ENCODE measurements at regions not wholly inside any gene's neighbourhood (a gene's known extent, or its start where the extent isn't known, plus 50 kb on each side); places are given as distances from the start of the nearest gene placed in this dataset.

- DNase-seq (no peak), ATAC-seq (ENCODE audit: low read depth in 2 of 2) (no peak)
- H3K27ac ChIP-seq (ENCODE audit: insufficient read depth, low read length, poor library complexity, severe bottlenecking) = no peak overlapping the region
- Mint-ChIP-seq H3K27me3 (no peaks in the 10 kb centered on the region), H3K36me3 (no peaks in the 10 kb centered on the region), H3K27ac (no peak overlapping the region), H3K9me3 (peaks cover 0 to 10% (median 1%) of the 10 kb centered on the region in 7 donors), H3K4me3 (no peak overlapping the region), H3K4me1 (no peaks in the 10 kb centered on the region)
- no peaks in the 10 kb centered on the region for H3K27me3 ChIP-seq (ENCODE audit: control insufficient read depth, insufficient read depth, low read length)
- no peaks in the 10 kb centered on the region for H3K4me1 ChIP-seq (ENCODE audit: control insufficient read depth, insufficient read depth, low read length, poor library complexity, severe bottlenecking)
- peaks cover 0 to 13% of the 10 kb centered on the region in 2 experiments for H3K9me3 ChIP-seq (ENCODE audit: control insufficient read depth in 2 of 2, low read length in 2 of 2)
- no peaks in the 10 kb centered on the region for H3K36me3 ChIP-seq (ENCODE audit: control insufficient read depth, insufficient read depth, low read length)
- H3K4me3 ChIP-seq (ENCODE audit: low read depth, low read length) = no peak overlapping the region
Measured at GRCh38 chr5:108523360-108523759, 141.5 kb upstream of the FBXL17 start.

- no peaks in the 10 kb centered on the region for H3K27me3 Mint-ChIP-seq
- peak overlapping the region in 1 of 3 donors; percentile 6 for H3K27ac Mint-ChIP-seq
- no peaks in the 10 kb centered on the region for H3K36me3 Mint-ChIP-seq
- DNase-seq (peak in 2 of 3 donors; percentile 13 to 55), ATAC-seq (ENCODE audit: low read depth in 2 of 2) (peak in 1 of 2 donors; percentile 47)
- Histone ChIP-seq H3K4me1 (ENCODE audit: control insufficient read depth, insufficient read depth, low read length, poor library complexity, severe bottlenecking) (no peaks in the 10 kb centered on the region), H3K27ac (ENCODE audit: insufficient read depth, low read length, poor library complexity, severe bottlenecking) (no peak overlapping the region), H3K9me3 (ENCODE audit: control insufficient read depth in 2 of 2, low read length in 2 of 2) (peaks cover 0 to 8% of the 10 kb centered on the region in 2 experiments), H3K4me3 (ENCODE audit: low read depth, low read length) (no peak overlapping the region), H3K36me3 (ENCODE audit: control insufficient read depth, insufficient read depth, low read length) (no peaks in the 10 kb centered on the region), H3K27me3 (ENCODE audit: control insufficient read depth, insufficient read depth, low read length) (no peaks in the 10 kb centered on the region)
- no peak overlapping the region for H3K4me3 Mint-ChIP-seq
- H3K4me1 Mint-ChIP-seq = no peaks in the 10 kb centered on the region
- peaks cover 0 to 7% (median 0%) of the 10 kb centered on the region in 7 donors for H3K9me3 Mint-ChIP-seq
Measured at GRCh38 chr5:108521841-108522506, 140.1 kb upstream of the FBXL17 start.

GRCh38 chr5:108521011-108521700 lies 139.3 kb upstream of the FBXL17 start:
- Mint-ChIP-seq H3K27ac (no peak overlapping the region), H3K27me3 (no peaks in the 10 kb centered on the region), H3K4me3 (no peak overlapping the region), H3K4me1 (no peaks in the 10 kb centered on the region), H3K9me3 (peaks cover 0 to 1% (median 0%) of the 10 kb centered on the region in 7 donors), H3K36me3 (no peaks in the 10 kb centered on the region)
- H3K27ac ChIP-seq (ENCODE audit: insufficient read depth, low read length, poor library complexity, severe bottlenecking) = no peak overlapping the region
- H3K9me3 ChIP-seq (ENCODE audit: control insufficient read depth in 2 of 2, low read length in 2 of 2) = peaks cover 0 to under 1% of the 10 kb centered on the region in 2 experiments
- H3K27me3 ChIP-seq (ENCODE audit: control insufficient read depth, insufficient read depth, low read length) = no peaks in the 10 kb centered on the region
- ATAC-seq (ENCODE audit: low read depth in 2 of 2) = no peak
- DNase-seq = no peak
- H3K36me3 ChIP-seq (ENCODE audit: control insufficient read depth, insufficient read depth, low read length) = no peaks in the 10 kb centered on the region
- no peak overlapping the region for H3K4me3 ChIP-seq (ENCODE audit: low read depth, low read length)
- H3K4me1 ChIP-seq (ENCODE audit: control insufficient read depth, insufficient read depth, low read length, poor library complexity, severe bottlenecking) = no peaks in the 10 kb centered on the region

- H3K27ac ChIP-seq (ENCODE audit: insufficient read depth, low read length, poor library complexity, severe bottlenecking) = no peak overlapping the region
- H3K27me3 ChIP-seq (ENCODE audit: control insufficient read depth, insufficient read depth, low read length) = no peaks in the 10 kb centered on the region
- H3K4me3 ChIP-seq (ENCODE audit: low read depth, low read length) = no peak overlapping the region
- no peaks in the 10 kb centered on the region for H3K36me3 ChIP-seq (ENCODE audit: control insufficient read depth, insufficient read depth, low read length)
- H3K4me1 ChIP-seq (ENCODE audit: control insufficient read depth, insufficient read depth, low read length, poor library complexity, severe bottlenecking) = no peaks in the 10 kb centered on the region
- H3K27ac Mint-ChIP-seq = no peak overlapping the region
- no peak overlapping the region for H3K4me3 Mint-ChIP-seq
- H3K27me3 Mint-ChIP-seq = peaks cover 10% of the 10 kb centered on the region
- DNase-seq = no peak
- no peaks in the 10 kb centered on the region for H3K9me3 ChIP-seq (ENCODE audit: control insufficient read depth in 2 of 2, low read length in 2 of 2)
- H3K9me3 Mint-ChIP-seq = no peaks in the 10 kb centered on the region
- no peaks in the 10 kb centered on the region for H3K4me1 Mint-ChIP-seq
- H3K36me3 Mint-ChIP-seq = no peaks in the 10 kb centered on the region
- no peak for ATAC-seq (ENCODE audit: low read depth in 2 of 2)
Measured at GRCh38 chr5:108516785-108517184, 134.9 kb upstream of the FBXL17 start.

GRCh38 chr5:108515517-108516105 lies 133.7 kb upstream of the FBXL17 start:
- Mint-ChIP-seq H3K9me3 (no peaks in the 10 kb centered on the region), H3K27ac (no peak overlapping the region), H3K36me3 (no peaks in the 10 kb centered on the region), H3K4me3 (no peak overlapping the region), H3K4me1 (no peaks in the 10 kb centered on the region), H3K27me3 (peaks cover 10% of the 10 kb centered on the region)
- Histone ChIP-seq H3K27ac (ENCODE audit: insufficient read depth, low read length, poor library complexity, severe bottlenecking) (no peak overlapping the region), H3K4me3 (ENCODE audit: low read depth, low read length) (no peak overlapping the region), H3K9me3 (ENCODE audit: control insufficient read depth in 2 of 2, low read length in 2 of 2) (no peaks in the 10 kb centered on the region), H3K27me3 (ENCODE audit: control insufficient read depth, insufficient read depth, low read length) (no peaks in the 10 kb centered on the region), H3K36me3 (ENCODE audit: control insufficient read depth, insufficient read depth, low read length) (no peaks in the 10 kb centered on the region), H3K4me1 (ENCODE audit: control insufficient read depth, insufficient read depth, low read length, poor library complexity, severe bottlenecking) (no peaks in the 10 kb centered on the region)
- DNase-seq (no peak), ATAC-seq (ENCODE audit: low read depth in 2 of 2) (no peak)

- no peak overlapping the region for H3K27ac Mint-ChIP-seq
- Histone ChIP-seq H3K9me3 (ENCODE audit: control insufficient read depth in 2 of 2, low read length in 2 of 2) (no peaks in the 10 kb centered on the region), H3K4me3 (ENCODE audit: low read depth, low read length) (no peak overlapping the region), H3K27me3 (ENCODE audit: control insufficient read depth, insufficient read depth, low read length) (no peaks in the 10 kb centered on the region), H3K36me3 (ENCODE audit: control insufficient read depth, insufficient read depth, low read length) (no peaks in the 10 kb centered on the region), H3K4me1 (ENCODE audit: control insufficient read depth, insufficient read depth, low read length, poor library complexity, severe bottlenecking) (no peaks in the 10 kb centered on the region), H3K27ac (ENCODE audit: insufficient read depth, low read length, poor library complexity, severe bottlenecking) (no peak overlapping the region)
- H3K4me1 Mint-ChIP-seq = no peaks in the 10 kb centered on the region
- ATAC-seq (ENCODE audit: low read depth in 2 of 2) = no peak
- DNase-seq = no peak
- peaks cover 15% of the 10 kb centered on the region for H3K27me3 Mint-ChIP-seq
- no peak overlapping the region for H3K4me3 Mint-ChIP-seq
- no peaks in the 10 kb centered on the region for H3K36me3 Mint-ChIP-seq
- no peaks in the 10 kb centered on the region for H3K9me3 Mint-ChIP-seq
Measured at GRCh38 chr5:108508979-108509378, 127.1 kb upstream of the FBXL17 start.

- Histone ChIP-seq H3K27me3 (ENCODE audit: control insufficient read depth, insufficient read depth, low read length) (no peaks in the 10 kb centered on the region), H3K36me3 (ENCODE audit: control insufficient read depth, insufficient read depth, low read length) (no peaks in the 10 kb centered on the region), H3K4me1 (ENCODE audit: control insufficient read depth, insufficient read depth, low read length, poor library complexity, severe bottlenecking) (no peaks in the 10 kb centered on the region), H3K9me3 (ENCODE audit: control insufficient read depth in 2 of 2, low read length in 2 of 2) (no peaks in the 10 kb centered on the region), H3K4me3 (ENCODE audit: low read depth, low read length) (no peak overlapping the region), H3K27ac (ENCODE audit: insufficient read depth, low read length, poor library complexity, severe bottlenecking) (no peak overlapping the region)
- no peaks in the 10 kb centered on the region for H3K9me3 Mint-ChIP-seq
- ATAC-seq (ENCODE audit: low read depth in 2 of 2) (no peak), DNase-seq (no peak)
- H3K4me1 Mint-ChIP-seq = no peaks in the 10 kb centered on the region
- H3K4me3 Mint-ChIP-seq = no peak overlapping the region
- H3K27me3 Mint-ChIP-seq = peaks cover 9% of the 10 kb centered on the region
- no peak overlapping the region for H3K27ac Mint-ChIP-seq
- H3K36me3 Mint-ChIP-seq = no peaks in the 10 kb centered on the region
Measured at GRCh38 chr5:108507631-108508030, 125.7 kb upstream of the FBXL17 start.
